Activated B cell treated with CpG ODN at 0.5 μM for 24 hours (primary cell): ENCODE measurements at regions not wholly inside any gene's neighbourhood (a gene's known extent, or its start where the extent isn't known, plus 50 kb on each side); places are given as distances from the start of the nearest gene placed in this dataset.

Experiments
- ATAC-seq: fragments of 200-7000 bp; cut with Tn5 transposase; one replicate; pipeline ENCODE4 v1.10.0; 2021; ENCODE audit warnings: low read depth, mild to moderate bottlenecking, moderate library complexity
- CTCF ChIA-PET: fragments of 350-600 bp; sonication (Branson Sonifier 250); formaldehyde crosslinking; loops from one replicate; lab custom pipeline; 2021; ENCODE audit warnings: antibody characterized with exemption; lab: Charles Lee
- POLR2A ChIA-PET: fragments of 350-600 bp; sonication (Branson Sonifier 250); formaldehyde crosslinking; loops from one replicate; lab custom pipeline; 2021; ENCODE audit warnings: antibody characterized with exemption; lab: Charles Lee
- DNase-seq: peaks from one replicate; pipeline ENCODE4 v3.0.0; 2022
- H3K27ac Mint-ChIP-seq: one replicate; pipeline ENCODE4 v1.8.0; 2020; ENCODE audit warnings: mixed read lengths
- H3K27me3 Mint-ChIP-seq: one replicate; pipeline ENCODE4 v1.8.0; 2021; ENCODE audit warnings: mixed read lengths
- H3K36me3 Mint-ChIP-seq: one replicate; pipeline ENCODE4 v1.8.0; 2021; ENCODE audit warnings: low read depth, mixed read lengths
- H3K4me1 Mint-ChIP-seq: one replicate; pipeline ENCODE4 v1.8.0; 2021; ENCODE audit warnings: mixed read lengths
- H3K4me3 Mint-ChIP-seq: one replicate; pipeline ENCODE4 v1.8.0; 2020; ENCODE audit warnings: mild to moderate bottlenecking, mixed read lengths
- H3K9me3 Mint-ChIP-seq: one replicate; pipeline ENCODE4 v1.8.0; 2020; ENCODE audit warnings: mixed read lengths
- CTCF ChIP-seq: fragments of 200-600 bp; IDR thresholded peaks from one replicate; pipeline ENCODE4 v1.8.0; 2022; ENCODE audit warnings: antibody characterized with exemption, mild to moderate bottlenecking
- intact Hi-C: fragments of 100-400 bp; cut with micrococcal nuclease; formaldehyde crosslinking; loops from one replicate; pipeline ENCODE4 v1.15.1; 2024

DNA sequence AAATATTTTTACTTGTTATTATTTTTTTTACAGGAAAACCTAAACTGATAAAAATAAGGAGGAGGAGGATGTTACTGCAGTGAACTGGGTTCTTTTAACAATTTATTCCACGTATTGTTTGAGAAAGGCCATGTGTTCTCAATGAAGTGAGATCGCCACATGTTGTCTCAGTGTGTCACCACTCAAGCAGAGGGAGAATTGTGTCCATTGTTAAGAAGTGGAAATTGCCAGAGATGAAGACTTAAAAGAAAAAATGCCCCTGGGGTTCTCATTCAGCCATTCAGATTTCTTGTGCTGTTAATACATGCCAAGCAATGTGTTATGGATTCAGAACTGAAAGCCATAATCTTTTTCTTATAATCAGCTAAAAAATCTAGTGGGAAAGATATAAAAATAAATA is 297.1 kb downstream of the NSUN3 start:
- Mint-ChIP-seq H3K36me3 (no peaks in the 10 kb centered on the region), H3K27ac (no peak overlapping the region), H3K27me3 (no peaks in the 10 kb centered on the region), H3K4me1 (no peaks in the 10 kb centered on the region), H3K9me3 (no peaks in the 10 kb centered on the region), H3K4me3 (no peak overlapping the region)
- TF ChIP-seq CTCF = no peak
- DNase-seq = no peak
- no peak for ATAC-seq
- POLR2A ChIA-PET = no interaction called here
- CTCF ChIA-PET = no interaction called here
- intact Hi-C loops = no loop called here

DNA sequence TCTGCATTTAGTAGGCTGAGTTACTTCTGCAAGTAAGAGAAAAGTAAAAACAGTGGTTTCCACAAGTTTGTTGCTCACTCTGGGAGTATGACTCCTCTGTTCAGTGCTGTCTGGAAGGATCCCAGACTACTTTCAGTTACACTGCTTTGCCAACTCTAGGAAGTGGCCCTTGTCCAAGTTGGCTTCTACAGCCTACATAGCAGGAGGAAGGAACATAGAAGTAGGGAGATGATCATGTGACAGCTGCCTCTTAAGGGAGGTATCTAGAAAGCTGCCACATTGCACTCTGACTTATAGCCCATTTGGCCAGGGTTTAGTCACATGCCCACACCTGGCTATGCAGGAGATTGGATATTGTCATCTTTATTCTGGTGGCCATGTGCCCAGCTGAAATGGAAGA is 298.1 kb downstream of the NSUN3 start:
- H3K4me3 Mint-ChIP-seq = no peak overlapping the region
- no peaks in the 10 kb centered on the region for H3K27me3 Mint-ChIP-seq
- POLR2A ChIA-PET = no interaction called here
- H3K36me3 Mint-ChIP-seq = no peaks in the 10 kb centered on the region
- H3K4me1 Mint-ChIP-seq = no peaks in the 10 kb centered on the region
- CTCF ChIA-PET = no interaction called here
- no peak for DNase-seq
- H3K27ac Mint-ChIP-seq = no peak overlapping the region
- ATAC-seq = no peak
- no peak for TF ChIP-seq CTCF
- intact Hi-C loops = no loop called here
- H3K9me3 Mint-ChIP-seq = no peaks in the 10 kb centered on the region

DNA sequence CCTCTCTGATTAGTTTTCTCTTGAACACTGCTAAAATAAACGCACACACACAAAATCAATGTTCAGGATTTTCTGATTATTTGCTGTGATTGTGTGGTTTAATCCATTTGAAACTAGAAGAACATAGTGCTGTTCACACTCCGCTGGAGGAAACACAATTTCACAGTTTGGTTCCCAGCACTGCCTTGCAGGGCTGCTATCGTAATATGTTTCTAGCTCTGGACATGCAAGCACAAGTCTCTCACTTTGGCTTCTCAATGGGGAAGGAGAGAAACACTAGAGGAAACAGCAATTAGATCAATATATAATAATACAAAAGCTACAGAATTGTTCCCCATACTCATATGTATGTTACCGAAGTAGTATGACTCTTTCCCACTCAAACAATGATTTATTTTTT is 299.5 kb downstream of the NSUN3 start:
- no peak for TF ChIP-seq CTCF
- ATAC-seq (no peak), DNase-seq (no peak)
- no peak overlapping the region for H3K27ac Mint-ChIP-seq
- no peaks in the 10 kb centered on the region for H3K9me3 Mint-ChIP-seq
- intact Hi-C loops = no loop called here
- no peaks in the 10 kb centered on the region for H3K36me3 Mint-ChIP-seq
- no peak overlapping the region for H3K4me3 Mint-ChIP-seq
- ChIA-PET CTCF (no interaction called here), POLR2A (no interaction called here)
- H3K4me1 Mint-ChIP-seq = no peaks in the 10 kb centered on the region
- no peaks in the 10 kb centered on the region for H3K27me3 Mint-ChIP-seq

DNA sequence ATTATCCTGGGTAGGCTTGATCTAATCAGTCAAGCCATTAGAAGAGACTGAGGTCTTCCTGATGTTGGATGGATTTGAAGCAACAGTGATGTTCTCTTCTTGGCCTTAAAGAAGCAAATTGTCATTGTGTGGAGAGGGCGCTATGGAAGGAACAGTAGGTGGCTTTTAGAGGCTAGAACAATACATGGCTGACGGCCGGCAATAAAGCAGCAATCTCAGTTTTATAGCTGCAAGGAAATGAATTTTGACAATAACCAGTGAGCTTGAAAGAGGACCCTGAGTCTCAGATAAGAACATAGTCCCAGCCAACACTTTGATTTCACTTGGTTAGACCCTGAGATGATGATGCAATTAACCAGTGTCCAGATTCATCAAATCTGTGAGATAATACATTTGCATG is 302.1 kb downstream of the NSUN3 start:
- CTCF ChIA-PET = no interaction called here
- H3K36me3 Mint-ChIP-seq = no peaks in the 10 kb centered on the region
- peaks cover 4% of the 10 kb centered on the region for H3K9me3 Mint-ChIP-seq
- H3K4me1 Mint-ChIP-seq = no peaks in the 10 kb centered on the region
- H3K27me3 Mint-ChIP-seq = no peaks in the 10 kb centered on the region
- no peak overlapping the region for H3K27ac Mint-ChIP-seq
- POLR2A ChIA-PET = no interaction called here
- intact Hi-C loops = no loop called here
- no peak overlapping the region for H3K4me3 Mint-ChIP-seq
- ATAC-seq (no peak), DNase-seq (no peak)
- no peak for TF ChIP-seq CTCF

GRCh38 chr3:94372026-94372425 is 309.2 kb downstream of the NSUN3 start:
- ATAC-seq = no peak
- ChIA-PET POLR2A (no interaction called here), CTCF (no interaction called here)
- H3K4me1 Mint-ChIP-seq = no peaks in the 10 kb centered on the region
- peaks cover 7% of the 10 kb centered on the region for H3K9me3 Mint-ChIP-seq
- no peak overlapping the region for H3K27ac Mint-ChIP-seq
- no peaks in the 10 kb centered on the region for H3K36me3 Mint-ChIP-seq
- no peak for TF ChIP-seq CTCF
- no peaks in the 10 kb centered on the region for H3K27me3 Mint-ChIP-seq
- no peak overlapping the region for H3K4me3 Mint-ChIP-seq
- intact Hi-C loops = no loop called here
- DNase-seq = no peak
